CD4-positive, alpha-beta T cell treated with Interleukin-17A for 1 hour (primary cell): ENCODE measurements at regions not wholly inside any gene's neighbourhood (a gene's known extent, or its start where the extent isn't known, plus 50 kb on each side); places are given as distances from the start of the nearest gene placed in this dataset.

Source experiments
- DNase-seq: peaks from one replicate; pipeline ENCODE4 v3.0.0-alpha.2; 2020

DNA sequence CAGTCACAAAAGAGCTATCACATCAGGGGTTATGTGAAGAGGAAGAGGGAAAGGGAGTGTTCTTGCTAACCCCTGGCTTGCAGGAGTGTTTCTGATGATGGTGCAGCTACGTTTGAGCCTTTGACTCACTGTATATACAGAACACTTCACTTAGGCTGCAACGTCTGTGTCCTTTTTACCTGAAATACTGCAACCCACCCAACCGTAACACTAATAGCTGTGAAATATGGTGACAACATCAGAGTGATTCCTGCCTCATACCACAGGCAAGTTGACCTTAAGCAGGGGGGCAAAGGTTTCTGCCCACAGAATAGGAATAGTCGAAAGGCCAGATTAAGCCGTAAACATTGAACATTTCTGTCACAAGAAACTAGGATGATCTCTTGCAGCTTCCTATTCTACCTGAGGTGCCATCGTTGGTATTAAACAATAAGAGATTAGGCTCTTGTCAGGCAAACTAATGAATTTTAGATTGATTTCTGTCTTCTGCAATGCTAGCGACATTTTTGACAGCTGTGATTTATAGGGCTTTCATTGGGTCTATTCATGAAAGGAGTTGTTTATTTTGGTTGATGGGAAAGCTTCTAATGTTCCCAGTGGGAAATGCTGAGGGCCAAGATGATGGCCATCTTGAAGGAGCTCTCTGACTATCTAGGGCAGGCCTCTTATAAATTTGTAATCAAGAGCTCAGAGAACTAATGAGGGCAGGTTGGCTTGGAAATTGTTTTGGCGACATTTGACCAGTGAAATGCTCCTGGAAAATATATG lies 316.8 kb downstream of the PIK3C3 start:
- no peak for DNase-seq

DNA sequence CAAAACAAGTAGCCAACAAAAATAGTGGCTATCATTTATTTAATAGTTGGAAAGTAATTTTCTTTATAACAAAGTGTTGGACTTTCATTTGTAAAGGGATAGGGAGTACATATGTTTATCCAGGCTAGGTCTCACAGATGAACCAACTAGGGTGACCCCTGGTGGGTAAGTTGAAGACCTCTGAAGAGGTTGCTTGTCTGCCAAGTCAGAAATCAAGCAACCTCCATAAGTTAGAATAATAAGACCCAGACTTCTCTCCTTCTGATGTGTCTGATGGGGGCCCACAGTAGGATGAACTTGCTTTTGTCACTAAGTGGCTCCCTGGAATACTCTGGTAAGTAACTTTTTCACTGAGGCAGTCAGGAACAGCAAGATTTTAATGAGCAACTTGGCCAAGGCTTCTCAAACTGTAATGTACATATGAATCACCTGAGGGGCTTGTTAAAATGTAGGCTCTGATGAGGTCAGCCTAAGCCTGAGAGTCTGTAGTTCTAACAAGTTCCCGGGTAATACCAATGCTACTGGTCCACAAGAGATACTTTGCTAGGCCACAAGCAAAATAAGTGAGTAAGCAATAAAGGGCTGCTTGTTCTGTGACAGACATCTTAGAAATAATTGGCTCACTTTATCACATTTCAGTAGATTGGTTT lies 319.6 kb downstream of the PIK3C3 start:
- no peak for DNase-seq

DNA sequence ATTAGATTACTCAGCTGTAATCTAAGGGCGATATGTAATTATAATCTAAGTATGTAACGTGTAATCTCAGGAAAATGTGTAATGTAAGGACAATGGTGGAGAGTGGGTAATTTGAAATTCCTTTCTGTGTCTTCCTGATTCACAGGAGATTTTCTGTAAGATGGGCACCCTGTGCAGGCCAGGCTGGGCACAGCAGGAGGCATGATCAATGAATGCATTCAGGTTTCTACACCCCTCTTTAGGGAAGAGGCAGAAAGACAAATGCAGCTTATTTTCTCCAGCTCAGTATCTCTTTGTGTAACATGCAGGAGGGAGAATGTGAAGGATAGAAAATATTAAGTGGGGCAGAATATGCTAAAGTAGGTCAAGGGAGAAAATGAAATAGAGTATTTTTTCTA lies 320.1 kb downstream of the PIK3C3 start:
- no peak for DNase-seq

DNA sequence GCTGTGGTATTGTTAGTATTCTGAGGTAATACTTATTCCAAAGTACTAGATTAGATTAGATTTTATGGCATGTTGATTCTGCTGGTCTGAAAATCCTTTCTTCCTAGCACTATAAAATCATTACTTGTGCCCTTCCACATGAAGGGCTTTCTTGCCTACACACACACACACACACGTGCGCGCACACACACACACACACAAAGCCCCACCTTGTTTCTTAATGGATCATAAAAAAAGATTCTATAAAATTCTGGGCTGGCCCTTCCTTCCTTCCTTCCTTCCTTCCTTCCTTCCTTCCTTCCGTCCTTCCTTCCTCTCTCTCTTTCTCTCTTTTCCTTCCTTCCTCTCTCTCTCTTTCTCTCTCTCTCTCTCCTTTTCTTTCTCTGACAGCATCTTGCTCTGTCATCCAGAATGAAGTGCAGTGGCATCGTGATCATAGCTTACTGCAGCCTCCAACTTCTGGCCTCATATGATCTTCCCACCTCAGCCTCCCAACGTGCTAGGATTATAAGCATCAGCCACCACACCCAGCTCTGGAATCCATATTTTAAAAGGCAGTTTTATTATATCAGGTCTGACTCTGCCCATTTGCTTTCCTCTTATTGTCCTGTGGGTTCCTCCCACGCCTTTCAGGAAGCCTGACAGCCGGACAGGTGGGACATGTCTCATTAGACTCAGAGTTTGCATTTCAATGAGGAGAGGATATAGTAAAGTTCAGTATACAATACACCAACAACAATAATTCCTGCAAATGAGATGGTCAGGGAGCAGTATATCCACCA lies 321.1 kb downstream of the PIK3C3 start:
- DNase-seq, result no peak

DNA sequence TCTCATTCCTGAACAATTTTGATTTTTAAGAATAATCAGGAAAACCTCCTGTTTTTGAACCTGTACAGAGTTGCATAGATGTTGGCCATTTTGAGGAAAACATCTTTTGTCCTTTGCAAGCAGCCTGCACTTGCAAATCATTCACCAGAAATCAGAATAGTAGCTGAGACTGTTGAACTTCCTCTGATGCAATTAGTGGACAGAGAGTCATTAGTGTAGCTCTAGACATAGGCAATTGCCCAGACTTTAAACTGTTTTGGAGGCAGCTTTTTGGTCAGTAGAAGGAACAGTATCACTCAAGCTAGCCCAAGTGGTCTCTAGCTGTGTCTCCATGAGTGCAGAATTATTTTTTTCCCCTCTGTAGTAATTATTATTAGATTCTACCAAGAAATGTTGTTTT lies 326.1 kb downstream of the PIK3C3 start:
- no peak for DNase-seq

DNA sequence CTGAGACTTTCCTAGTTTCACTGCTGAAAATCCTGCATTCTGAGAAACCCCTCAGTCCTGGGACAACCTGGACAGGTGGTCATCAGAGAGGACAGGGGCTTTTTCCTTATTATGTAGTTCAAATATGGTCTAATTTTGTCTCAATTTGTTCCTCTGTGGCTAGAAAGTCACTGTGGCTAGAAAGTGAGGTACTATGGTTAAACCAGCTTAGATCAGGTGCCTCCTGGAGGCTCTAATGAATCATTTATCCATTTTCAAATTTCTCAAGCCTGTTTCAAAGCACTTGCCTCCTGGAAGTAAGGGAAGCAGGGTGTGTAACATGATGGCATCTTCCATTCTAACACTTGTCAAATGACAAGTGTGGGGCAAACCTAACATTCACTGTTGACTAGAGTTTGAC lies 326.8 kb downstream of the PIK3C3 start:
- DNase-seq, result no peak

DNA sequence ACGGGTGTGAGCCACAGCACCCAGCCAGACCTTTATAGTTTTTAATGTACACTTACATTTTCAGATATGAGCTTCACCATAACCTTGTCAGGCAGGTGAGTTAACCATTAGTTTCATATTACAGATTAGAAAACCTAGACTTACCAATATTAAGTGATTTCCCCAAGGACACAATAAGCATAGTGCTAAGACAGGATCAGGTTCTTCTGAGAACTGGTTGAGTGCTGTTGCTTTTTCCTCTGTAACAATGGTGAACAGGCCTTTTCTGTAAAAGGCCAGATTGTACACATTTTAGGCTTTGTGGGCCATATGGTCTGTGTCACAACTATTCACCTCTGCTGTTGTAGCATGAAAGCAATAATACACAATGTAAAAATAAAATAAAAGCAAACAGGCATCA lies 332.0 kb downstream of the PIK3C3 start:
- no peak for DNase-seq

DNA sequence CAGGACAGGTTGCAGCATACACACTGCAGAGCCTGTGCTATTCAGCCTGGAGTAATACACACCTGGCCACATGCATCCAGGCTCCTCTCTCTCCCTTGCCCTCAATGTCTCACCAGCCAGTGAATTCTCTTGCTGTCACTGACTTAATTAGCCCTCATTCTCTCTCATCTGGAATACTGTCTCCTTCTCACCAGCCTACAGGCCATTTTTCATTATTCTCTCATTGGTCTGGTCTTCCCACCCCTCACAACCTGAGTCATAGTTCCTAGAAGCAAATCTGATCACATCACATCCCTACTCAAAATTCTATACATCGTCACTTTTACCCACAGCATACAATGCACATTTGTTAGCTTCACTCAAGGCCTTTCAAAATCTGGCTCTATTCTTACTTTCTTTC lies 333.1 kb downstream of the PIK3C3 start:
- DNase-seq, result no peak

DNA sequence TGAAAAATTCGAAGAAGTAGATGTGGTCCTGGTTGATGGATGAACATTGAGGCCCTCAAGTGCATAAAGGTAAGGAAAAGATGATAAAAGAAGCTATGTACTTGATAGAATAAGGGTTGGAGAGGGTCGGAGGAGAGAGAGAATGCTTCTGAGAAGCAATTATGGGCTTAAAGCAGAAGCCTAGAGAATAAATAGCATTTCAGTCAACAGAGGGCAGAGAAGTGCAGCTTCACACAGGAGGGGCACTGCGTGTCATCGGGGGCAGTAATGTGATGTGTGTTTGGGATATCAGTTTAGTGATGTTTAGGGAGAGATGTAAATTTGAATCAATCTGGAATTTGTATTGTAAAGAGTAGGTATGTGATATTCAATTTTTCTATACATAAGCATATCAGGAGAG lies 334.5 kb downstream of the PIK3C3 start:
- no peak for DNase-seq

DNA sequence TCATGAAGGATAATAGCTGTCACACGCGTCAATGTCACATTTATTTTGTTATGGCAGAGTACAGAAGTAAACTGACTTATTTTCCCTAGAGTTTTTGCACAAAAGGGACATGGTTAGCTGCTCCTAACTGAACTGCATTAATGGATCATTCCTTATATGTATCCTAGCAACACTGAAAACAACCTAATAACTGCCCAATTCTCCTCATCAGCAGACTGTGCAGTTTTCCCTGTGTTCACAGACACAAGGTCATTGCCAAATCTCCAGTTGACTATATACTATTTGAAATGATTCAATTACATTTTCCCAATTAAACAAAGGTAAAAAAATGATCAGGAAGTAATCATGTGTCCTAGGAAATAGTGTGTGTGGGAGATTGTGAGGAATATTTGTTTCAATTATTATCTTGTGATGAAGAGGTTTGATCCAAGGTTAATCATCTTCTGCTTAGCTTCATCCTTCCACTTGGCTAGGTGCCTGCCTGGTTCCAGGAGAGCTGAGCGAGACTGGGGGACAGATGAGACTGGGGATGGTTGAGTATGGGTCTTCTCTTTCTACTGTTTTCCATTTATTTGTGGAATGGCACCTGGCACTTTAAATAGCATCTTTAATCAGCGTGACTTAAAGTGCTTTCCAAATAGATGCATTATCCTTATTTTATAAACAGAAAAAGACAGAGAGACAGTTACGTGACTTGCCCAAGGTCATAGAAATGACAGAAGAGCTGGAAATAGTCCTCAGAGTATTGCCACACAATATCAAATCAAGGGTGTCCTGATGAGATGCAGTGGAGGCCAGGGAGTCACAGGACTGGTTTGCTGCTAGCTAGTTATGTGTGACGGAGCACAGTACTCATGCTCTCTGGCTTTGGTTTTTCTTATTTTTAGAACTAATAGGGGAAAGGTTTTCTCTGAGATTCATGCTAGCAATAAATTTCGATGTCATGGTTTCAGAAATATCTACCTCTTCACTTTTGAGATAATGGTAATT lies 335.6 kb downstream of the PIK3C3 start:
- DNase-seq, result no peak

DNA sequence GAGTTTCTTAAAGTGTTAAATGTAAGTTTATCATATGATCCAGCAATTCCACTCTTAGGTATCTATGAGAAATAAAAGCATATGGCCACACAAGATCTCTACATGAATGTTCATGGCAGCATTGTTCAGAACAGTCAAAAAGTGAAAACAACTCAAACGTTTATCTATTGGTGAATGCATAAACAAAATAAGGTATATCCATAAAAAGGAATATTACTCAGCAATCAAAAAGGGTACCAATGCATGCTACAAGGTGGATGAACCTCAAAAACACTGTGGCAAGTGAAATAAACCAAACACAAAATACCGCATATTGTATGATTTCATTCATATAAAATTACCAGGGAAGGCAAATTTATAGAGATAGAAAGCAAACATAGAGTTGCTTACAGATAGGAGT lies 337.6 kb downstream of the PIK3C3 start:
- DNase-seq, result no peak

DNA sequence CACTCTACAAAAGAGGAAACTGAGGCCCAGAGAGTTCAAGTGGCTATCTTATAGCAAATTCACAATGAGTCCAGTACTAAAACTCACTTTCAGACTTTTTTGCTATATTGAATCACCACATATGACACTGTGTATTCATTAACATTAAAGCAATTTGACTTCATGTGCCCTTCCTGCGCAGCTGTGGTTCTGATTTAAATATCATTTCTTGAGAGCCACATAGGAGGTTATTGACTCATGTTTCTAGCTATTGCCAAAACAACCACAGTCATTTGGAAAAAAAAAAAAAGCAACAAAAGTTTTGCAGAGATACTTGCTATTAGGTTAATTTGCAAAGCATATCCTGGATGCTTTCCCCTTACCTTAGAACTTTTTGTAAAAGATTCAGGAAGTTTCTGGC lies 341.2 kb downstream of the PIK3C3 start:
- DNase-seq, result no peak

DNA sequence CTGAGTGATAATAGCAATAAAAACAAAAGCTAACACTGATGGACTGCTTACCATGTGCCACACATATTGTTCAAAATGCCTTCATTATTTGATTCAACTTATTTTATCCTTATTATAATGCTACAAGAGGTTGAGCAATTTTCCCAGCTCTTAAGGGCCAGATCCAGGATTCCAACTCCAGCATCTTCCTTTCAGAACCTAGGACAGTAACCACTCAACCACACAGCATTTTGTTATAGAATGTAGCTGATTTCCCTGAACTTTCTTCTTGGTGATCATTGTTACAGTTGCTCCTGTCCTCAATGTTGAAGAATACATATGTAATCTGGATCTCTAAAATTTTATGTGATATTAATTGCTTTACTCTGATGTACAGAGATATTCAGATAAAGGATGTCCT lies 341.7 kb downstream of the PIK3C3 start:
- no peak for DNase-seq

DNA sequence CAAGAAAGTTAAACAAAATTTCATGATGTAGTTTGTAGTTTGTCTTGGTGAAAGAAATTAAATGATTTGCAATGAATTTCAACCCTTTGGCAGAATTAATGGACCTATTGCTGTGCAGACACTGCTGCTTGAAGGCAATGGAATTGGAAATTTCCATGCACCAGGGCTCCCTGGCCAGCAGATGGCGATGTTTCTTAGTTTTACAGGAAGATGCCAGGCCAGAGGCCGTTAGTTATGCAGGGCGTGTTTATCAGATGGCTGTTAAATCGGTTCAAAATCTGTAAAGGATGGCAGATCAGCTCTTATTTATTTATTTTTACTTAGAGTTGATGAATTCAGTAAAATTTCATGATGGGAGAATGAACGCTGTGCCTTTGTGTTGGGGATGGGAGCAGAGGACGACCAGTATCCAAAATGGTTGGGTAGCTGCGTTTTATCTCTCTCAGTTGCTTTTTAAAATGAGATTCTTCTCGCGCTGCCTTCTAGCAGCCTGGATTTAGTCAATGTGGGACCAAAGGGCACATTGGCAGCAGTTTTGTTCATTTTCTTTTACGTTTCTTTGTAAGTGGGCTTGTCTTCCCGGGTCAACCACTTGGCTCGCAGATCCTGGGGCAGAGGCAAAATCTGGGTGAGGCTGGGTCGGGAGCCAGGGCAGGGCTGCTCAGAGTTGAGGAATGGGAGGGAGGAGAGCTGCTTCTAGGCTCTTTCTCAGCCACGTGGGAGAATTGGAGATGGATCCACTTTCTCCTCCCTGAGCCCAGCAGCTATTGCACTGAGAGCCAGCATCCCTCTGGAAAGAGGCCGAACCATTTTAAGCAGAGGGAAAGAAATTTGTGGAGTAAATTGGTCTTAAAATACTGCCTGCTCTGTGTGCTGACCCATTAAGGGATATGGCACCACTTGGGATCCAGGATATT lies 344.0 kb downstream of the PIK3C3 start:
- peak; percentile 49 for DNase-seq

DNA sequence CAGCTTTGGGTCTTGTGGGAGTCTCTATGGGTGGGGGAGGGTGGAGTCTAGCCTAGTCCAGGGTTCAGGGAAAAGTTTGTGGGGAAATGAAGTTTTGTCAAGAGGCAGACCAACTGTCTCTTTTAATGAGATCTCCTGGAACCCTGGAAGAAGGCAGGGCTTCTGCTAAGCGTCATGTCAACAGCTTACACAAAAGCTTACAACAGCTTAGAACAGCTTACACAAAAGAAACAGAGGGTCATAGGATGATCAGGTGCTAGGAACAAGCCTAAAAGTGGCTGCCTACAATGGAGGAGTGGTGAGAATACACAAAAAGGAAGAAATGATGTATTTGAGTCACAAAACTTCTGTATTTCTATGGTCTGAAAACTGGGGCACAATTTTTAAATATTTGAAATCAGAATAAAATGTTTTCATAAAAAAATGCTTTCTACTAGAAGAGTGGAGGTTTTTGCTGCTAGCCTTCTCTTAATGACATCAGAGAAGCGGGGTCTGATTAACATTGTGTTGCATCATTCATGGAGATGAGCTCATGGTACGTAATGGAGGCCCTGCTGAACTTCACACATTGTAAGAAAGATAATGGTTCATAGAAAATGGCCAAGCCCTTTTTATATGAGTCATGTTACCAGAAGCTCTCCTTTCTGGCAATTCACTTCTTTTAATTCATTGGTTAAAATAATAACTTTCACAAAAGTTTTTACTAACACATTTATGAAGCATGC lies 351.0 kb downstream of the PIK3C3 start:
- no peak for DNase-seq

DNA sequence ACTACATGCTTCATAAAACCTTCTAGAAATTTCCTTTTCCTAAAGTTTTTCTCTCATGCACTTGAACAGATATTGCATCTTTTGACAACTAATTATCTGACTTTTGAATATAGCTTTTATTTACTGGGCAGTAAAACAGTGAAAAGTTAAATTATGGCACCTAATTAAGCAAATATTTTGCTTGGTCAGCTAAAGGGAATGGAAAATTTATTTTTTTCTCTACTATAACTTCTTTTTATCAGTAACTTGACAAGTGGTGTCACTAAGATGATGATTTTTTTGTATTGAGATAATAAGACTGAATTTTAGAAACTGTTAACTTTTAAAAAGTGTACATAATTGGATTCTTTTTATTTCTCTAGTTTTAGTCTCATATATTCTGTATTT lies 351.6 kb downstream of the PIK3C3 start:
- DNase-seq, result no peak

DNA sequence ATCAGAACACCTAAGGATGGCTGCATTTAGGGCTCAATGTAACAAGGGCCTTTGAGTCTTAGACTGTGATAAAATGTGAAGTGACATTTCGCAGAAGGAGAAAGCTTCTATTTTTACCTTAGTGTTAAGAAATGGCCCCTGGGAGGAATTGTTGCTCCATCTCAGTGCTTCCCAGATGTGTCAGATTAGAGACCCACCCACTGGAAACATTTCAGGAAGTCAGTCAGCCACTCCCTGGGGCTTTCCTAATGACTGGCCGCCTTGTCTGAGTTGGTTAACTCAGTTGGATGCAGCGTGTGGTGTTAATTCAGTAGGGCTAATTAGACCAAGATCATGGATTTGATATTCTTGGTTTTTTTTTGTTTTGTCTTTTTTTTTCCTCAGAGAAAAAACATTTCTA lies 355.9 kb downstream of the PIK3C3 start:
- DNase-seq, result no peak

DNA sequence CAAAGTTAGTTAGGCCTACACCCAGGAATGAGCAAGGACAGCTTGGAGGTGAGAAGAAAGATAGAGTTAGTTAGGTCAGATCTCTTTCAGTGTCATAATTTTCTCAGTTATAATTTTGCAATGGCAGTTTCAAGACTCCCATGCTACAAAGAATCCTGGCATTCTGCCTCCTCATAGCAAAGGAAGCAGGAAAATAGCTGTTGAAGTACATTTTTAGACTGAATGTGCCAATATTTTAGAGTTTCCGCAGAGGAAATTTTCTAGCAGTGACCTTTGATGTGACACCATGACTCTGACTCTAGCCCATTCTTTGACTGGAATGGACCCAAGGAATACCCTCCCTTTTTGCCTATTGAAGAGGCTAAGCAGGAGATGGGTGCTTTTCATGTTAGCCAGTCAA lies 371.7 kb downstream of the PIK3C3 start:
- no peak for DNase-seq

DNA sequence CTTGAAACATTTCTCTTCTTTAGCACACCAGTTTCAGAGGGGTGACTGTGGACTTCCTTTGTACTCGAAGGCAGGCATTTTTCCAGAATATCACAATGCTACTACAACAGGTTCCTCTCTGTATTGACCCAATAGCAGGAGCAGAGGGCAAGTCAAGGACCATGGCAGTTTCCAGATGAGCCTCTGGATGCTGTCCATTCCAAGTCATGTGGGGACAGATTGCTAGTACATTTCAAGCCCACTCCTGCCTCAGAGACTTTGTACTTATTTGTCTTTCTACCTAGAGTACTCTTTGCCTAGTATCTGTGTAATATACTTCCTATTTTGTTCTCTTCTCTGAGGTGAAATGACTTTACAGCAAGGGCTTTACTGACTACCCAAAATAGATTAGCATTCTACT lies 373.9 kb downstream of the PIK3C3 start:
- no peak for DNase-seq

DNA sequence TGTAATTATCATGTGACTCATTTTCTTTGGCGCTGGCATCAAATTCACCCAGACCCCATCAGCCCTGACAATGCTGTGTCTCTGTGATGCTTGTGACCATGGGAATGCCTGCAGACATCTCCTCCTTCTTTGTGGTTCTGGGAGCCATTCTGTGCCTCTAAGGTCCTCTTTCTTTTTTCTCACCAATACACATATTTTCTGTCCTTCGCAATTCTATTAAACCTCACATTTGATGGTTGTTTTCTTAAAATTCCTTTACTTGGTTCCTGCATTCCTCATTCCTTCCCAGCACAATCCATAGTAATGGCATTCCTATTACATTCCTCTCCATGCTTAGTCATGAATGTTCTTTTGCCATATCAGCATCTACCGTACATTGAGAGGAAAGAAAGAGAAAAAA lies 375.3 kb downstream of the PIK3C3 start:
- no peak for DNase-seq

DNA sequence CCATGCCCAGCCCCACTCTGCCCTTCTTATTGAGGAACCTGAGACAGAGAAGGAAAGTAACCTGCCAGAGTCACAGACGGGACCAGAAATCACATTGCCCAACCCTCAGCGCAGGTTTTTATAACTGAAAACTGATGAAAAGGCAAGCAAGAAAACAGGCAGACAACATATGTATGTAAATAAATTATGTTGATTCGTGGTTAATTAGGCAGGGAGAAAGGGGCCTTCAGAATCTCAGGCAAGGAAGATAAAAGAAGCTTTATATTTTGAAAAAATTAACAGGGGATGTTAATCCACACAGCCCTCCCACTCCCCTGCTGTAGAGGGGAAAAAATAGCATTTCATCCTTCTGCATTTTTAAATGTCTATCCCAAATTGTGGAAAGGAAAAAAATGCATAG lies 378.5 kb downstream of the PIK3C3 start:
- DNase-seq, result no peak
